Stimulated activated CD4-positive, alpha-beta T cell treated with anti-CD3 and anti-CD28 coated beads, Interleukin-1b, Interleukin-23, amount 100 ng/mL, for 48 hours (primary cell): ENCODE measurements at regions not wholly inside any gene's neighbourhood (a gene's known extent, or its start where the extent isn't known, plus 50 kb on each side); places are given as distances from the start of the nearest gene placed in this dataset.
"Not testable (repeated sequence)": the region's sequence is repeated elsewhere in the genome, so short reads cannot be mapped to it uniquely, and the experiment has no call there.

Experiments used
- DNase-seq: peaks from one replicate; pipeline ENCODE4 v3.0.0-alpha.2; 2020

DNA sequence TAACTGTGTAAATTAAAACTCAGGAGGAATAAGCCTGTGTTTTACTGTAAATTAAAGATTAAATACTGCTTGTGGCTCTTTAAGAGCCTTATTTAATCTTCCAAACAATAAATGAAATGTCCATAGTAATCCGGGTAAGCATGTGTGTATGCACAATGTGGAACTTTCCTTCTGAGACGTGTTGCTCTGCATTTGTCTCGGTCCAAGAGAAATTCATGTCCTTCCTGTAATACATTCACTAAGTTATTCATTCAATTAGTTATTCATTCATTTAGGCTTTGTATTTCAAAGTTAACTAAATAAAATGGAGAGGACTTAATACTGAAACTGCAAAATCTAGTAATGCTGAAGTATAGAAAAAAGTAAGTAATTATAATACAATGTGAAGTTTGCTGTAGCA, 2728.8 kb downstream of the PCDH7 start:
- DNase-seq, result no peak

DNA sequence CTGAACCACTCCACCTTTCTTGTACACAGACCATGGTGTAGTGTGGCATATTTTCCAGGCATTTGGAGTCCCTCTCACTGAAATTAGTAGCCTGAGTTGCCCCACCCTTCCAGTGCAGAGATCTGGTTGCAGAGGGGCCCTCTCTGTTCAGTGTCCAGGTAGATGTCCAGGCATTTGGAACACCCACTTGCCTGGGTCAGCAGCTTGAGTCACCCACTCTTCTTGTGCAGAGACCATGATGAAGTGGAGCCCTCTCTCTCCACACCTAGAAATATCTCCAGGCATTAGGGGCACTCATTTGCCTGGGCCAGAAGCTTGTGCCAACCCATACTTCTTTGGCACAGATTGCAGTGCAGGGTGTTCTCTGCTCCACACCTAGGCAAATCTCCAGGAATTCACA, 2733.3 kb downstream of the PCDH7 start:
- no peak for DNase-seq

DNA sequence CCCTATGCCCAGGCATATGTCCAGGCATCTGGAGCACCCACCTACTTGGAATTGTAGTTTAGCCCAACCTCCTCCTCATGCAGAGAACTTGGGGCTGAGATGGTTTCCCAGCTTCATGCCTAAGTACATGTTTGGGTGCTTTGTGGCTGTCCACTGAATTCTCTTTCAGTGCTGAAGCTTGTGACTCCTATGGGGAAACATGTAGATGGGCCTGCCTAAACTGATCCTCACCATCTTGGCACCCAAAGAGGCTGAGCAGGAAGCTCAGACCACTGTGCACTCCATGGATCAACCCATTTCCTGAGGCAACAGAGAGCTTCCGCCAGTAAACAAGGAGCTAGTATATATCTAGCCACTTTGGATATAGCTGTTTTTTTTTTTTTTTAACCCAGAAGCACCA, 2733.7 kb downstream of the PCDH7 start:
- no peak for DNase-seq

DNA sequence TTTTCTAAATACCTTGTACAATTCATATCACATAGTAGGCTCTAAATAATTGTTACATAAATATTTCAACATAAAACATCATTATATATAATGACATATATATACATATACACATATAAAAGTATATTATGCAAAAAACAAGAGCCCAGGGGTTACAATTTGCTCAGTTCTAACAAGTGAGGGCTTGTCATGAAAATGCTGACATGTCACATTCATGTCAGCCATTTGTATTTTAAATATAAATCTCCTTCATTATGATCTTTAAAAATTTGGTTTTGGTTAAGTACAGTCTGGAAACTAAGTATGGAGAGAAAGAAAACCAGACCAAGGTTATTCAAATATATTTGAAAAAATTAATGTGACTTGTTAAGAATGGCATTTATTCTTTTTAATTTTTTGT, 2745.4 kb downstream of the PCDH7 start:
- no peak for DNase-seq

DNA sequence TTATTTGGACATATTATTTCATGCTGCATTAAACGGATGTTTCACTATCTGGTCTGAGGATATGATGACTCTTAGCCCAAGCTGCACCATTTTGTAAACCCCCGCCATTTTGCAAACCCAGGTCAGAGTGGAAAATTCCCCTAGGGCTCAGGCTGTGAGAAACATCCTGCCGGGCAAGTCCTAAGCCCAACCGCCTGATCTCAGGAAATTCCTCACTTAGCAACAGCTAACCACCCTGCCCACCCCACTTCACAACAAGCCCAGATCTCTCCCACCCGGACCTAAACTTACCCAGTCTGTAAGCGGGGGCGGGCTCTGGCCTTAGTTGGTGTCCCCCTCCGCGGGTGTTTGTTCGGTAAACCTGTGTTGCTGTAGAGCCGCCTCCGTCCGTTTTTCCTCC, 2747.1 kb downstream of the PCDH7 start:
- no peak for DNase-seq

DNA sequence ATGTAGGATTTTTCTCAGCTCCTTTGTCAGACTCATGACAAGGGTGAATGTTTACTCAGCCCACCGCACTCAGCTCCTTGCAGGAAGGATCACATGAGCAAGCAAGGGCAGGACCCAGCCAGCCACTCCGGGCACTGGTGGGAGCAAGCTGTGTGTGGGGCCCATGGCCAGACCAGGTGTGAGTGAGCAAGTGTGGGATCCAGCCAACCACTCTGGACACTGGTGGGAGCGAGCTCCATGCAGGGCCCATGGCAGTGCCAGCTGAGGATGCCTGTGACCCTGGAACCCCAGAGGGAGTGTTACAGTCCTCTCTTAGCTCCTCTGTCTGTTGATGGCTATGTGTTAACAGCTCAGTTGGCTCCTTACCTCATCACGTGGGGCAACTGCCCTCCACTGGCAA, 2750.6 kb downstream of the PCDH7 start:
- DNase-seq, result no peak

DNA sequence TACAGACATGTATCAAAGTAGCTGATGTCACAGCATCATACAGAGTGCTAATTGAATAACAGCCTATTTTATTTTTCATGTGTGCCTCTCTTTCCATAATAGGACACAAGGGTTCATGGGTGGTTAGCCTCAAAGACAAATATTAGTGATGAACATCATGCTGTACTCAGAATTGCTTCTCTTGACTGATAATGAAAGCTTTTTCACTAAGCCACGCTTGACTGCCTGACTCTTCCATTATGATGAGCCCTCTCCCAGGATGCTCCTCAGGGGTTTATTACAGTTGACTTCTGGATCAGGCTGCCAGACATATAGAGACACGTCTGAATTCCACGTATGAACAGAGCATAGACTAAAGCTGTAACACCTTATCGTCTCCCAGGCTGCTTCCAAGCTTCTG, 2757.5 kb downstream of the PCDH7 start:
- DNase-seq, result no peak

DNA sequence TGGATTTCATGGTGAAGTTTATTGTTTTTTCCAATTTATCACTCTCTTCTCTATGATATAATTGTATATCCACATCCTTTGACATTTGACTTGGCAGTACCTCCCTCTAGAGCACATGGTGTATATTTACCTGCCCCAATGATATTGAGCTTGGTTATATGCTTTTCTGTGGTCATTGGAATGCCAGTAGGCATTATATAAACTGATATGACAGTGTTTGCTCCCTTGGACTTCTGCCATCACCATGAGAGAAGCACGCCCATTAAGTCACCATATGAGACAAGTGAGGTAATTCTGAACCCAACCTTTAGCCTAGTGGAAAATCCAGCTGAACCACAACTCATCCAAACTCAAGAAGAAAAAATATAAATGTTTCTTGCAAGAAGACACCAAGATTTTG, 2761.5 kb downstream of the ARAP2 start:
- no peak for DNase-seq

DNA sequence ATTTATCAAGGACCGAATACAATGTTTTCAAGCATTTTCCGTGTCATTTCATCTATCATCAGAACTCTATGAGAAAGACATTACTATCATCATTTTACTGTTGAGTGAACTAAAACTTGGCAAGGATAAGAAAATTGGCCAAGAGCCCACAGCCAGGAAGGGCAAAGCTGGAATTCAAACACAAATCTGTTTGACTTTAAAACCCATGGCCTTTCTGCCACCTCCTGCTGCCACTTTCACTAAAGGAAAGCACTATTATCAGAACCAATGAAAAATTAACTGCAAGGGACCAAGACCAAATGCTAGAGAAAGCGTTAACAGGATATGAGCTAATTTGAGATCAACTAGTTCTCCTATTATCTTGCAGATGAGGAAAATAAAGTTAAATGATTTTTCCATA, 2759.2 kb downstream of the ARAP2 start:
- DNase-seq, result no peak

DNA sequence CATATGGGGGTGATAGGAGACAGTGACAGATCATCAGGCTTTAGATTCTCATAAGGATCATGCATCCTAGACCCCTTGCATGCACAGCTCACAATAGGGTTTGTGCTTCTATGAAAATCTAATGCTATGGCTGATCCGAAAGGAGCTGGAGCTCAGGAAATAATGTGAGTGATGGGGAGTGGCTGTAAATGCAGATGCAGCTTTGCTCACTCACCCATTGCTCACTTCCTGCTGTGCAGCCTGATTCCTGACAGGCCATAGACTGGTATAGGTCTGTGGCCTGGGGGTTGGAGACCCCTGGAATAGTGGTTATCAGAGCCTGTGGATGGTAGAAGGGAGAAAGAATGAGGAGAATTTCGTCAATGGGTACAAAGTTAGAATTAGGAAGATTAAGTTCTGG, 2751.1 kb downstream of the ARAP2 start:
- no peak for DNase-seq

DNA sequence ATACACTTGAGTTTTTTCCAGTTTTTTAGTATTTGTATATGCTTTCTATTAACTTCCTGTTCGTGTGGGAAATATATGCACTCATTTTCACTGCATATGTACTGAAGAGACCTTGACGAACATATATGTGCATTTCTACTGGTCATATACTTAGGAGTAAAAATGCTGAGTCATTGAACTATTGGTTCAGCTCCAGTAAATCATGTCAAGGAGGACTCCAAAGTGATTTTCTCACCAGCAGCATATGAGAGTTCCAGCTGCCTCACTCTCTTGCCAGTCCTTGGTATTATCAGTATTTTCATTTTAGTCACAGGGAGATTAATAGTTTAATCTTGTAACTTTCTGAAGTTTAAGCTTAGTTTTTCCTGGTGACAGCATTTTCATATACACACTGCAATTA, 2750.2 kb downstream of the ARAP2 start:
- no peak for DNase-seq

DNA sequence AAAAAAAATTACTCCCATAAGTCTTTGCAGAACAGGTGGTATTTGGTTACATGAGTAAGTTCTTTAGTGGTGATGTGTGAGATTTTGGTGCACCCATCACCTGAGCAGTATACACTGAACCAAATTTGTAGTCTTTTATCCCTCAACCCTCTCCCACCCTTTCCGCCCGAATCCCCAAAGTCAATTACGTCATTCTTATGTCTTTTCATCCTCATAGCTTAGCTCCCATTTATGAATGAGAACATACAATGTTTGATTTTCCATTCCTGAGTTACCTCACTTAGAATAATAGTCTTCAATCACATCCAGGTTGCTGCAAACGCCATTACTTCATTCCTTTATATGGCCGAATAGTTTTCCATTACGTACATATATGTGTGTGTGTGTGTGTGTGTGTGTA, 2742.7 kb downstream of the ARAP2 start:
- DNase-seq, result not testable (repeated sequence)

DNA sequence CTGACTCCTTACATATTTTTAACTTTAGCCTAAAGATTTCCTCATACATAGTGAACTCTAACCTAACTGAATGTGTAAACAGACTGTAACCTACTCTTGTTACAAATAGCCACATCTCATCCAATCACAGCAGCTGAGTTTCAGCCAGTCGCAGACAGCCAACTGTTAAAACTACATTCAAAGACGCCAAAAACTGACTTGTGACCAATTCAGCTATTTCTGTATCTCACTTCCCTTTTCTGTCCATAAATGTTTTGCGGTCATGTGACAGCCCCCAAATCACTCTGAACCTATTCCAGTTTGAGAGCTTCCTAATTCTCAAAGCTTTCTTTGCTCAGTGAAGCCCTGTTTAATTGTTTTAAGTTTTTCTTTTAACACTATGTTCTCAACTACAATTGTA, 2731.9 kb downstream of the ARAP2 start:
- no peak for DNase-seq

DNA sequence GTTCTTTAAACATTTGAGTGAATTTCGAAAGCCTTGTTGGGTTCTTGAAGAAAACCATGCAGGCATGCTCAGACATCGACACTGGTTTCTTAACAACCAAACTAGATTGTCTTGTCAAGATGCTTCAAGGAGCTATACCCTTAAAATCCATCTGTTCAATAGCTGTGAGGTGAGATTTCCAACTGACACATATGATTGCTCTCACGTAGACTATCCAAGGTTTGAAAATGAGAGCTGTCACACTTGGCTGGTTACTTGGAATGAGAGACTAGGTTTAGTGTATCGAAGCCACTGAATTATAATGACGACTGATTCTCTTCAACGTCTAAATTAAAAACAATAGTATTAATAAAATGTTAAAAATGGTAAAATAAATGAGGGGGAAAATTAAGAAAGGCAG, 2725.5 kb downstream of the ARAP2 start:
- no peak for DNase-seq

DNA sequence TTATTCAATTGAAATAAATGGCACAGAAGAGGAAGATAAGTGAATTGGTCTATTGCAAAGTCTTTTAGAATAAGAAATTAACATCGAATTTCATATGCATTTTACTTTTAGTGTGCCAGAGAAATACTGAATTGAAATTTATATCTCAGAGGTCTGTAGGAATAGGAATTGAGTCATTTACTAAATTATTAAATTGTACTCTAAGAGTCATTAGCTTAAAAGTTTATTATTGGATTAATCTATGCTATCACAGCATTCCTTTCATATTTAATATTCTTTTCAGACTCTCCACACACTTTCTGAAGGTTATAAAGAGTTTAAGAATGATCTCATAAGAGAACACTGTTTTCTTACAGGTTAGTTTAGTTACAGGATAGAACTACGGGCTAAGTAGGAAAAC, 2711.5 kb downstream of the ARAP2 start:
- no peak for DNase-seq

DNA sequence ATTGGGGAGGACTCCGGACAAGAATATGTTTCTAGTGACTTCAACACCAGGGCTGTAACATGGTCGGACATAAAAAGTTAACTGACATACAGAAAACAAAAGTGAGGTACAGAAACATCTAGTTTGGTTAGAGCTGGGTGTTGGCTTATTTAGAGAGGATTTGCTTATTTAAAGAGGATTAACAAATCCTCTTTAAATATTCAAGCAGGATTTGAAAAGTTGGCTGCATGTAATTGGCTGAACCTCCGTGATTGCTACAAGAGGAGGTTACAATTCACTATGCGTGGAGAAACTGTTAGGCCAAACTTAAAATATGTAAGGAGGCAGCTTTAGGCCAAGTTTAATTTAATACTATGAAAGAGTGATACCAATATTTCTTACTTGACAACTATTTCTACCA, 2707.4 kb downstream of the ARAP2 start:
- DNase-seq, result no peak

DNA sequence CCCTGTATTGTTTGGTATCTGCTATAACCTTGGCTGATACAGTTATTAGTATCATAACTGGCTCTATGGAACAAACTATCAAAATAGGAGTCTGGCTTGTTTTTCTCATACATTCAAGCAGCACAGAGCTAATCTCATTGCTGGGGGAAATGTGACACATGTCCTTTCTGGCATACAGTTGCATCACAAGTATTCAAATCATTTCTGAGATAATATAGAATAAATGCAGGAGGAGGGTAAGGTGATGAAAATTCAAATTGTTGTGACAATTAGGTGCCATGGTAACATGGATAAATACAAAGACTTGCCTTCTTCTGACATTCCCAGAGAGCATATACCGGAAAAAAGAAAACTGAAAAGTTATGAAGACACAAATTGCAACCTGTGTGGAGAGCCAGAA, 2706.8 kb downstream of the ARAP2 start:
- DNase-seq, result no peak

DNA sequence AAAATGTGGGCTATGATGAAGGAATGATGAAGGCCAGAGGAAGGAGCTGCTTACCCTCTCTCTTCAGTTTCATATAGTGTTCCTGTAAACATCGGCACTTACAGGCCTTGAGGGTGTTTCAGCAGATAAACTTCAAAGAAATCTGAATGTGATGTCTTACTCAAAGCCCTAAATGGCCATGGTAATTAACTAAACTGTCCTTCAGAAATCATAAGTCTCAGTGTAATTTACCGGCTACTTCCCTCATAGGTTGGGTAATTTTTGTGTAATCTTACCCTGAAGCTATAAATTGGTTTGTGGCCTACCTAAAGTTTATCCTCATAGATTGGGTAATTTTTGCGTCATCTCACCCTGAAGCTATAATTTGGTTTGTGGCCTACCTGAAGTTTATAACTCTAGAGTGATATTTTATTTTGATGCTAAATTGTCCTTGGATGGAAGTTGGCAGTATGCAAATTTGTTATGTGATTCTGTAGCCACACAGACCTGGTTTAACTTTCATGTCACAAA, 2700.3 kb downstream of the ARAP2 start:
- DNase-seq, result no peak

DNA sequence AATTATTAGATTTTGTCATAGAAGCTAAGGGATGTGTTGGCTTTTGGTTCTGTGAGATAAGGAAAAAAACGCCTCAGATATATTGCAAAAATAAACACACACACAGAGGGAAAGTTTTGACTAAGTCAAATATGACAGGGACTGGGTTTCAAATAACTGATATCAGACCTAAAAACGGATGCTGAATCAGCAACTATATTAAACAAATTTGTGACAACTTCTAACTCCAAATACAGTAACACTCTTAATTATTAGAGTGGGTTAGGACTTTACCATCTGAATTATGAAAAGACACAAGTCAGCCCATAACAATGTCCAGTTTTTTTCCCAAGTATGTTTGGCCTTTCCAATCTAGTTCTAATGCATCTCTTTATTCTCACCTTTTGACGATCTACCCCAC, 2693.1 kb downstream of the ARAP2 start:
- no peak for DNase-seq

DNA sequence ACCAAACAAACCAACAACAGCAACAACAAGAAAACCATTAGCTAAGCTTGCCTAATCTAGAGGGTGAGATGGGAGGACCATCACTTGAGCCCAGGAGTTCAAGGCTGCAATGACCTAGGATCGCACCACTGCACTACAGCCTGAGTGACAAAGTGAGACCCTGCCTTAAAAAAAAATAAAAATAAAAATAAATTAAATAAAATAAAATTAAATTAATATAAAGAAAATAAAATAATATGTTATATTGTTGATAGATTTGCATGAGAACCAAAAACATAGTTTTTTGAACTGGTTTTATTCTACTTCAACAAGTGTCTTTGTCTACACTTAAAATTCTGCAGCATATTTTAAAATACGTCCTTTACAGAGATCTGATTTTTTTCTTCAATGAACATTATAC, 2683.1 kb downstream of the ARAP2 start:
- DNase-seq, result no peak

DNA sequence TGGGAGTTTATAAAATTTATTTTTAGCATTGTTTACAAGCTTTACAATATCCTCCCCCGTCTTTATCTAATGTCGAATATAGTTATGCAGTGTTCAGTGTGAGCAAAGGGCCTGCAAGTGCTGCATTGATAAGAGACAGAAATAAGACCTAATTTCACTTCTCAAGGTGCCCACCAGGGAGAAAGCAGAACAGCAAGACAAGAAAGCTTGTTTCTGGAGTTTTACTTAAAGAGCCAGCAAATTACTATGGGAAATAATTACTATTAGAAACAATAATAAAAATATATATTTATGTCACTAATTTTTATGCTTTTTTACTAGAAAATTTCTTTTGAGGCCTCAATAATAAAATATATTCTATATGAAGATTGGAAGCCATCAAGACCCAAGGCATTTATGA, 2677.7 kb downstream of the ARAP2 start:
- no peak for DNase-seq

DNA sequence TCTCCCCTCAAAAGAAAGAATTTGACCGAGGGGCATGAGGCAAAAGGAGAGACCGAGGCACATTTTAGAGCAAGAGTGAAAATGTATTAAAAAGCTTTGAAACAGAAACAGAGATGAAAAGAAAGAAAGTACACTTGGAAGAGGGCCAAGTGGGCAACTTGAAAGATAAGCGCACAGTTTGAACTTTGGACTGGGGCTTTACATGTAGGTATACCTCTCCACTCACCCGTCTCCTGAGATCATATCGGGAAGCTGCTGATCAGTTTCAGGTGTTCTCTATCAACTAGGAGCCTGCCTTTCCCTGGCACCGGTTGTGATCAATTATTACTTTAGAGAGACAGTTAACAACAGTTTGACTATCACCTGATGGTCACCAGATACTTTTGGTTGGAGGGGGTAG, 2666.5 kb downstream of the ARAP2 start:
- DNase-seq, result no peak

DNA sequence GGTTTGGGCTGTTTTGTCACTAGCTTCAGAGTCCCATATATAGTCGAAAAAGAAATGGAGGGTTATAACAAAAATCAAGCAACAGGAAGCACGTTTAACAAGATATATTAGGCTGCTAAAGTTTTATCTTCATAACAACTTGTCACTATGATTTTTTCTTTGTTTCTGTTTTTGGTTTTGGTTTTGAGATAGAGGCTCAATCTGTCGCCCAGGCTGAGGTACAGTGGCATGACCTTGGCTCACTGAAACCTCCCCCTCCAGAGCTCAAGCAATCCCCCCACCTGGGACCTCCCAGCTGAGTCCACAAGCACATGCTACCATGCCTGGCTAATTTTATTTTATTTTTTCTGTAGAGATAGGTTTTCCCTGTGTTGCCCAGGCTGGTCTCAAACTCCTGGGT, 2664.4 kb downstream of the ARAP2 start:
- DNase-seq, result no peak

DNA sequence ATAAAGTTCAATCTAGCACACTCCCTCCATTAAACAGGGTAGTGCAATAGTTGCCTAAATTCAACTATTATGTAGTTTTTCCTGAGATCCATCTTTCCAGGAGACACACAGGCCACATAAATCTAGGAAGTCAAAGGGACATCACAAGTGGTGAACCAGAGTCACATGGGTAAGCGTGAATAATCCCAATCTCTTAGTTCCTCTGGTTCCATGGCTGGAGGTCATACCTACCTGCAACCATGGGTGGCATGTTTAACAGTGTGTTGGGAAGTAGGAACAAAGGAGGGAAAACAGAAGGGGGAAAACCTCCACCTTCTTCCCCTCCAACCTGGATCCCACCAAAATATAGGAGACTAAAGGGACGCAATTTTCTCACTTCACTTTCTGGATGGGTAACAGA, 2651.6 kb downstream of the ARAP2 start:
- no peak for DNase-seq

DNA sequence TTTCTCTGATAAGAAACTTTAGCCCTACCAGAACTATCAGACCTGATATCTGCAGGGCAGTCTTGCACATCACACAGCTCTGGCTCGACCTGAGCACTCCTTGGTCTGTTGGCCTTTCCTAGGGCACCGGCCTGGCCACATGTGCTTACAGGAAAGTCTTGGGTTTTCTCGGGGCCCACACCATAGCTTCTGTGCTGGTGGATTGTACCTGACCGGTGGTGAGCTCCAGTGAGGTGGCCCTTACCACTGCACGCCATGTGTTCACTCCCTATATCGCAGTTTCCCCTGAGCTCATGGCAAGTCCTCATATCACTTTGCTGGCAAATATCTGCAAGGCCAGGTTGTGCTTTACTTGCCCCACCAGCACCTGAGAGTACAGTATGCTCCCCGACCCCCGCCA, 2637.4 kb downstream of the ARAP2 start:
- DNase-seq, result no peak

DNA sequence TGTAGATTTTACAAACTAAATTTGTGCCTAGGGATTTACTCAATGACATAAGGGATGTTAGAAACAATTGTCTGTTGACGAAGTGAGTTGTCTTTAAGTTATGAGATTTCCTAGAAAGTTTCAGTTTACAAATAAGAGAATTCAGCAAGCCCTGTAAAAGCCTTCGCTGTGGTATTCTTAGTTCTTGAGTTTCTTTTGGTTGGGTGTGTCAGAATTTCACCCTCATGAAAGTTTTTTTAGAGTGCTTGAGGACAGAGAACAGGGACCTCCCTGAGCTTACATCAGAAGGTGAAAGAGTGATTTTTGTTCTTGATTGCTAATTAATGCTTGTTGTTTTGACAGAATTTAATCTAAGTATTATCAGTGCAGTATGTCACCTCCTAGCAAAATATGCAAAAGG, 2628.2 kb downstream of the ARAP2 start:
- no peak for DNase-seq
